GM23338 (cell line): ENCODE measurements at regions not wholly inside any gene's neighbourhood (a gene's known extent, or its start where the extent isn't known, plus 50 kb on each side); places are given as distances from the start of the nearest gene placed in this dataset.

Experiments
- ATAC-seq: fragments of 200-7000 bp; cut with Tn5 transposase; 3 replicates; pipeline ENCODE4 v1.9.1; 2020
- DNase-seq: peaks from one replicate; pipeline ENCODE4 v3.0.0-alpha.2; 2015; ENCODE audit warnings: low spot score
- H2AFZ ChIP-seq: fragments of 200-600 bp; sonication (generic); 2 replicates; pipeline ENCODE4 v1.8.0; 2016; ENCODE audit warnings: antibody characterized with exemption, mild to moderate bottlenecking, moderate library complexity
- H3F3A ChIP-seq: fragments of 200-600 bp; sonication (generic); replicated peaks from 2 replicates; pipeline ENCODE4 v1.8.0; 2017; ENCODE audit warnings: antibody characterized with exemption, mixed run types, low read depth
- H3K27ac ChIP-seq: fragments of 200-600 bp; sonication (generic); 2 replicates; pipeline ENCODE4 v1.6.1; 2016; ENCODE audit warnings: low read depth
- H3K27me3 ChIP-seq: fragments of 200-600 bp; sonication (generic); 2 replicates; pipeline ENCODE4 v1.8.0; 2016; ENCODE audit warnings: mild to moderate bottlenecking, mixed run types, moderate library complexity; ENCODE audit not compliant: insufficient read depth
- H3K36me3 ChIP-seq: fragments of 200-600 bp; sonication (generic); 2 replicates; pipeline ENCODE4 v1.8.0; 2016; ENCODE audit warnings: mild to moderate bottlenecking; ENCODE audit not compliant: insufficient read depth
- H3K4me1 ChIP-seq: fragments of 200-600 bp; sonication (generic); 2 replicates; pipeline ENCODE4 v1.8.0; 2016; ENCODE audit warnings: mild to moderate bottlenecking, moderate library complexity; ENCODE audit not compliant: insufficient read depth
- H3K4me2 ChIP-seq: fragments of 200-600 bp; sonication (generic); 2 replicates; pipeline ENCODE4 v1.7.1; 2017; ENCODE audit warnings: mixed run types
- H3K4me3 ChIP-seq: fragments of 200-600 bp; sonication (generic); 2 replicates; pipeline ENCODE4 v1.6.1; 2016; ENCODE audit warnings: mixed run types
- H3K79me2 ChIP-seq: fragments of 200-600 bp; sonication (generic); replicated peaks from 2 replicates; pipeline ENCODE4 v1.8.0; 2017; ENCODE audit warnings: mild to moderate bottlenecking; ENCODE audit not compliant: insufficient read depth
- H3K9me2 ChIP-seq: fragments of 200-600 bp; sonication (generic); 2 replicates; pipeline ENCODE4 v1.8.0; 2017; ENCODE audit not compliant: insufficient read depth
- H4K20me1 ChIP-seq: fragments of 200-600 bp; sonication (generic); replicated peaks from 2 replicates; pipeline ENCODE4 v1.8.0; 2017; ENCODE audit warnings: mild to moderate bottlenecking; ENCODE audit not compliant: insufficient read depth
- H3K27ac Mint-ChIP-seq: 2 replicates; pipeline ENCODE4 v1.8.0; 2020; ENCODE audit warnings: inconsistent platforms, mild to moderate bottlenecking, moderate library complexity, mixed read lengths
- H3K27me3 Mint-ChIP-seq: 3 replicates; pipeline ENCODE4 v1.8.0; 2022; ENCODE audit warnings: low read depth, mild to moderate bottlenecking, moderate library complexity, mixed read lengths, inconsistent platforms; ENCODE audit not compliant: insufficient read depth, poor library complexity
- H3K36me3 Mint-ChIP-seq: 3 replicates; pipeline ENCODE4 v1.8.0; 2021; ENCODE audit warnings: low read depth, mild to moderate bottlenecking, inconsistent platforms, moderate library complexity, mixed read lengths
- H3K4me1 Mint-ChIP-seq: 3 replicates; pipeline ENCODE4 v1.8.0; 2020; ENCODE audit warnings: mild to moderate bottlenecking, inconsistent platforms, mixed read lengths
- H3K4me3 Mint-ChIP-seq: 3 replicates; pipeline ENCODE4 v1.8.0; 2021; ENCODE audit warnings: moderate library complexity, mild to moderate bottlenecking, inconsistent platforms, mixed read lengths
- H3K9me3 Mint-ChIP-seq: 3 replicates; pipeline ENCODE4 v1.8.0; 2020; ENCODE audit warnings: moderate library complexity, mild to moderate bottlenecking, inconsistent platforms, mixed read lengths
- ETS1 ChIP-seq: IDR thresholded peaks from 2 replicates; pipeline ENCODE4 v1.6.1; 2016; ENCODE audit warnings: antibody characterized with exemption
- EZH2 ChIP-seq: fragments of 200-600 bp; sonication (generic); IDR thresholded peaks from one replicate; pipeline ENCODE4 v1.8.0; 2017; ENCODE audit warnings: antibody characterized with exemption, mild to moderate bottlenecking, low read depth; ENCODE audit not compliant: unreplicated experiment
- EZH2phosphoT487 ChIP-seq: fragments of 200-600 bp; sonication (generic); IDR thresholded peaks from one replicate; pipeline ENCODE4 v1.8.1; 2018; ENCODE audit warnings: antibody characterized with exemption; ENCODE audit not compliant: unreplicated experiment
- JUNB ChIP-seq: IDR thresholded peaks from one replicate; pipeline ENCODE4 v1.6.1; 2016; ENCODE audit warnings: antibody characterized with exemption; ENCODE audit not compliant: unreplicated experiment
- NANOG ChIP-seq: IDR thresholded peaks from 2 replicates; pipeline ENCODE4 v1.6.1; 2016; ENCODE audit warnings: antibody characterized with exemption, borderline replicate concordance
- POLR2AphosphoS5 ChIP-seq: IDR thresholded peaks from 2 replicates; pipeline ENCODE4 v1.6.1; 2016; ENCODE audit warnings: antibody characterized with exemption, low read depth
- STAT1 ChIP-seq: IDR thresholded peaks from one replicate; pipeline ENCODE4 v1.6.1; 2016; ENCODE audit warnings: antibody characterized with exemption; ENCODE audit not compliant: unreplicated experiment
- ZNF114 ChIP-seq: fragments of 250-450 bp; sonication (Bioruptor Pico); IDR thresholded peaks from 2 replicates; pipeline ENCODE4 v1.5.0; 2020; ENCODE audit warnings: mild to moderate bottlenecking, moderate library complexity
- ZNF331 ChIP-seq: fragments of 250-450 bp; sonication (Bioruptor Pico); IDR thresholded peaks from 2 replicates; pipeline ENCODE4 v1.5.0; 2020; ENCODE audit warnings: low read depth, mild to moderate bottlenecking, moderate library complexity
- ZNF462 ChIP-seq: fragments of 250-450 bp; sonication (Bioruptor Pico); IDR thresholded peaks from 2 replicates; pipeline ENCODE4 v1.5.0; 2020; ENCODE audit warnings: mild to moderate bottlenecking, moderate library complexity
- TF ChIP-seq, protein P1 (sequence below): IDR thresholded peaks from one replicate; pipeline ENCODE4 v1.6.1; 2018; ENCODE audit warnings: antibody characterized with exemption; ENCODE audit not compliant: unreplicated experiment
- TF ChIP-seq, protein P2 (sequence below), 2 experiments: fragments of 200-600 bp in 1 of 2; sonication (generic) in 1 of 2; conservative IDR thresholded peaks; 2 replicates each; pipeline versions ENCODE4 v1.5.1 to v1.6.1; 2016 to 2017; ENCODE audit warnings: antibody characterized with exemption in 2 of 2, low read depth in 2 of 2, mild to moderate bottlenecking in 2 of 2, moderate library complexity in 1 of 2

DNA sequence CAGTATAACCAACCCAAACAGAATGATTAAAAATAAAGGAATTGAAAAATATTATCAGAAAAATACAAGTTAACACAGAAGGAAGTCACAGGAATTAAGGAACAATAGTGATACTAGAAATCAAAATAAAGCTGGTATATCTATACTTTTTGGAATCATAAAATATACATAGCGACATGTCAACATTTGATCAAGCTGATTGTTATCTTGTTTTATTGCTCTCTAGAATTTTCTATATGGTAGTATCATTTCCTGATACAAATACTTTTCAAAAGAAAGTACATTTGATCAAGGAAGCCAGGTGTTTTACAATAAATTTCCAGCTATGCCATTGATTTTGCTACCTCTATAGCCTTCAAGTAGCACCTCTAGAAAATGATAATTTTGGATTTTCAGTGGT is 489.5 kb upstream of the PKN2 start (continued):
- TF ChIP-seq, protein P1, sequence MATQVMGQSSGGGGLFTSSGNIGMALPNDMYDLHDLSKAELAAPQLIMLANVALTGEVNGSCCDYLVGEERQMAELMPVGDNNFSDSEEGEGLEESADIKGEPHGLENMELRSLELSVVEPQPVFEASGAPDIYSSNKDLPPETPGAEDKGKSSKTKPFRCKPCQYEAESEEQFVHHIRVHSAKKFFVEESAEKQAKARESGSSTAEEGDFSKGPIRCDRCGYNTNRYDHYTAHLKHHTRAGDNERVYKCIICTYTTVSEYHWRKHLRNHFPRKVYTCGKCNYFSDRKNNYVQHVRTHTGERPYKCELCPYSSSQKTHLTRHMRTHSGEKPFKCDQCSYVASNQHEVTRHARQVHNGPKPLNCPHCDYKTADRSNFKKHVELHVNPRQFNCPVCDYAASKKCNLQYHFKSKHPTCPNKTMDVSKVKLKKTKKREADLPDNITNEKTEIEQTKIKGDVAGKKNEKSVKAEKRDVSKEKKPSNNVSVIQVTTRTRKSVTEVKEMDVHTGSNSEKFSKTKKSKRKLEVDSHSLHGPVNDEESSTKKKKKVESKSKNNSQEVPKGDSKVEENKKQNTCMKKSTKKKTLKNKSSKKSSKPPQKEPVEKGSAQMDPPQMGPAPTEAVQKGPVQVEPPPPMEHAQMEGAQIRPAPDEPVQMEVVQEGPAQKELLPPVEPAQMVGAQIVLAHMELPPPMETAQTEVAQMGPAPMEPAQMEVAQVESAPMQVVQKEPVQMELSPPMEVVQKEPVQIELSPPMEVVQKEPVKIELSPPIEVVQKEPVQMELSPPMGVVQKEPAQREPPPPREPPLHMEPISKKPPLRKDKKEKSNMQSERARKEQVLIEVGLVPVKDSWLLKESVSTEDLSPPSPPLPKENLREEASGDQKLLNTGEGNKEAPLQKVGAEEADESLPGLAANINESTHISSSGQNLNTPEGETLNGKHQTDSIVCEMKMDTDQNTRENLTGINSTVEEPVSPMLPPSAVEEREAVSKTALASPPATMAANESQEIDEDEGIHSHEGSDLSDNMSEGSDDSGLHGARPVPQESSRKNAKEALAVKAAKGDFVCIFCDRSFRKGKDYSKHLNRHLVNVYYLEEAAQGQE = no peak
- TF ChIP-seq POLR2AphosphoS5 = no peak

- H3K27me3 ChIP-seq = no peaks in the 10 kb centered on the region
- no peak for TF ChIP-seq STAT1
- no peak for TF ChIP-seq ZNF462 (CRISPR knock-in tag)
- TF ChIP-seq ETS1 = no peak
- TF ChIP-seq EZH2 = no peak
- TF ChIP-seq, protein P2, sequence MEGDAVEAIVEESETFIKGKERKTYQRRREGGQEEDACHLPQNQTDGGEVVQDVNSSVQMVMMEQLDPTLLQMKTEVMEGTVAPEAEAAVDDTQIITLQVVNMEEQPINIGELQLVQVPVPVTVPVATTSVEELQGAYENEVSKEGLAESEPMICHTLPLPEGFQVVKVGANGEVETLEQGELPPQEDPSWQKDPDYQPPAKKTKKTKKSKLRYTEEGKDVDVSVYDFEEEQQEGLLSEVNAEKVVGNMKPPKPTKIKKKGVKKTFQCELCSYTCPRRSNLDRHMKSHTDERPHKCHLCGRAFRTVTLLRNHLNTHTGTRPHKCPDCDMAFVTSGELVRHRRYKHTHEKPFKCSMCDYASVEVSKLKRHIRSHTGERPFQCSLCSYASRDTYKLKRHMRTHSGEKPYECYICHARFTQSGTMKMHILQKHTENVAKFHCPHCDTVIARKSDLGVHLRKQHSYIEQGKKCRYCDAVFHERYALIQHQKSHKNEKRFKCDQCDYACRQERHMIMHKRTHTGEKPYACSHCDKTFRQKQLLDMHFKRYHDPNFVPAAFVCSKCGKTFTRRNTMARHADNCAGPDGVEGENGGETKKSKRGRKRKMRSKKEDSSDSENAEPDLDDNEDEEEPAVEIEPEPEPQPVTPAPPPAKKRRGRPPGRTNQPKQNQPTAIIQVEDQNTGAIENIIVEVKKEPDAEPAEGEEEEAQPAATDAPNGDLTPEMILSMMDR (conservative IDR thresholded peaks at IDR 0.05; ENCODE audit: low read depth in 2 of 2) = no peak
- TF ChIP-seq ZNF114 = no peak
- TF ChIP-seq NANOG = no peak
- TF ChIP-seq EZH2phosphoT487 = no peak
- TF ChIP-seq POLR2AphosphoS5 = no peak
- TF ChIP-seq JUNB = no peak
- TF ChIP-seq ZNF331 (CRISPR knock-in tag) = no peak
These were observed 483.5 kb upstream of the PKN2 start for GRCh38 chr1:88200545-88200944.

More at GRCh38 chr1:88200545-88200944, 483.5 kb upstream of the PKN2 start:
- Histone ChIP-seq H3K4me3 (no peak overlapping the region), H4K20me1 (no peaks in the 10 kb centered on the region), H3F3A (no peaks in the 10 kb centered on the region), H3K79me2 (no peaks in the 10 kb centered on the region), H3K4me2 (no peak overlapping the region), H3K36me3 (no peaks in the 10 kb centered on the region), H3K4me1 (no peaks in the 10 kb centered on the region), H3K27ac (no peak overlapping the region), H3K9me2 (peaks cover 7% of the 10 kb centered on the region; the same call in 1 of the 2 replicates), H2AFZ (no peak overlapping the region)
- no peaks in the 10 kb centered on the region for H3K36me3 Mint-ChIP-seq
- H3K4me3 Mint-ChIP-seq = no peak overlapping the region
- DNase-seq (no peak), ATAC-seq (no peak)
- H3K4me1 Mint-ChIP-seq = no peaks in the 10 kb centered on the region
- no peaks in the 10 kb centered on the region for H3K9me3 Mint-ChIP-seq
- no peaks in the 10 kb centered on the region for H3K27me3 Mint-ChIP-seq
- no peak overlapping the region for H3K27ac Mint-ChIP-seq
